ENCODE measurements at regions not wholly inside any gene's neighbourhood (a gene's known extent, or its start where the extent isn't known, plus 50 kb on each side); places are given as distances from the start of the nearest gene placed in this dataset.
"Not testable (repeated sequence)": the region's sequence is repeated elsewhere in the genome, so short reads cannot be mapped to it uniquely, and the experiment has no call there.

- H3K27ac Mint-ChIP-seq, result no peak overlapping the region
- H3K4me3 Mint-ChIP-seq, result no peak overlapping the region
- no peaks in the 10 kb centered on the region for H3K9me3 Mint-ChIP-seq (ENCODE audit: low read depth)
- H3K27me3 Mint-ChIP-seq, result no peaks in the 10 kb centered on the region
- no peaks in the 10 kb centered on the region for H3K36me3 Mint-ChIP-seq
- no peaks in the 10 kb centered on the region for H3K4me1 Mint-ChIP-seq (ENCODE audit: low read depth)
These were observed 77.1 kb upstream of the ATXN3L start for GRCh38 chrX:13396924-13397323.

GRCh38 chrX:13389501-13389900, 69.6 kb upstream of the ATXN3L start:
- no peak overlapping the region for H3K4me3 Mint-ChIP-seq
- no peaks in the 10 kb centered on the region for H3K27me3 Mint-ChIP-seq
- H3K4me1 Mint-ChIP-seq (ENCODE audit: low read depth), result peaks cover 2% of the 10 kb centered on the region
- H3K27ac Mint-ChIP-seq, result no peak overlapping the region
- no peaks in the 10 kb centered on the region for H3K9me3 Mint-ChIP-seq (ENCODE audit: low read depth)
- H3K36me3 Mint-ChIP-seq, result no peaks in the 10 kb centered on the region

GRCh38 chrX:13387666-13388494, 68.0 kb upstream of the ATXN3L start:
- Mint-ChIP-seq H3K36me3 (no peaks in the 10 kb centered on the region), H3K4me1 (ENCODE audit: low read depth) (peaks cover 2% of the 10 kb centered on the region), H3K27me3 (no peaks in the 10 kb centered on the region), H3K9me3 (ENCODE audit: low read depth) (no peaks in the 10 kb centered on the region), H3K27ac (no peak overlapping the region), H3K4me3 (no peak overlapping the region)

- Mint-ChIP-seq H3K4me1 (ENCODE audit: low read depth) (peaks cover 2% of the 10 kb centered on the region), H3K27ac (no peak overlapping the region), H3K4me3 (no peak overlapping the region), H3K27me3 (no peaks in the 10 kb centered on the region), H3K9me3 (ENCODE audit: low read depth) (no peaks in the 10 kb centered on the region), H3K36me3 (no peaks in the 10 kb centered on the region)
These were observed 66.8 kb upstream of the ATXN3L start for GRCh38 chrX:13386636-13387035.

GRCh38 chrX:13386092-13386491, 66.2 kb upstream of the ATXN3L start:
- Mint-ChIP-seq H3K9me3 (ENCODE audit: low read depth) (no peaks in the 10 kb centered on the region), H3K4me3 (no peak overlapping the region), H3K36me3 (no peaks in the 10 kb centered on the region), H3K27me3 (no peaks in the 10 kb centered on the region), H3K27ac (no peak overlapping the region), H3K4me1 (ENCODE audit: low read depth) (peaks cover 2% of the 10 kb centered on the region)

GRCh38 chrX:13383907-13384306, 64.1 kb upstream of the ATXN3L start:
- Mint-ChIP-seq H3K27ac (no peak overlapping the region), H3K36me3 (no peaks in the 10 kb centered on the region), H3K27me3 (no peaks in the 10 kb centered on the region), H3K9me3 (ENCODE audit: low read depth) (no peaks in the 10 kb centered on the region), H3K4me3 (no peak overlapping the region), H3K4me1 (ENCODE audit: low read depth) (peaks cover 5% of the 10 kb centered on the region)

- Mint-ChIP-seq H3K27me3 (no peaks in the 10 kb centered on the region), H3K27ac (no peak overlapping the region), H3K9me3 (ENCODE audit: low read depth) (no peaks in the 10 kb centered on the region), H3K4me3 (no peak overlapping the region), H3K4me1 (ENCODE audit: low read depth) (peaks cover 3% of the 10 kb centered on the region), H3K36me3 (no peaks in the 10 kb centered on the region)
These were observed 61.7 kb upstream of the ATXN3L start for GRCh38 chrX:13381514-13381913.

- H3K4me1 Mint-ChIP-seq (ENCODE audit: low read depth), result peaks cover 3% of the 10 kb centered on the region
- H3K4me3 Mint-ChIP-seq, result no peak overlapping the region
- H3K27ac Mint-ChIP-seq, result no peak overlapping the region
- H3K27me3 Mint-ChIP-seq, result no peaks in the 10 kb centered on the region
- H3K9me3 Mint-ChIP-seq (ENCODE audit: low read depth), result no peaks in the 10 kb centered on the region
- H3K36me3 Mint-ChIP-seq, result no peaks in the 10 kb centered on the region
These were observed 60.4 kb upstream of the ATXN3L start for GRCh38 chrX:13380211-13380610.

- not testable (repeated sequence) for H3K27ac Mint-ChIP-seq; H3K4me1 Mint-ChIP-seq (ENCODE audit: low read depth)
These were observed 59.0 kb upstream of the ATXN3L start for GRCh38 chrX:13378562-13379518.

GRCh38 chrX:13377550-13377934, 57.7 kb upstream of the ATXN3L start:
- Mint-ChIP-seq H3K27me3 (no peaks in the 10 kb centered on the region), H3K9me3 (ENCODE audit: low read depth) (no peaks in the 10 kb centered on the region), H3K4me3 (no peak overlapping the region), H3K4me1 (ENCODE audit: low read depth) (peaks cover 5% of the 10 kb centered on the region), H3K36me3 (no peaks in the 10 kb centered on the region), H3K27ac (no peak overlapping the region)

More at GRCh38 chrX:13378562-13379518, 59.0 kb upstream of the ATXN3L start:
- H3K27me3 Mint-ChIP-seq; H3K36me3 Mint-ChIP-seq; H3K9me3 Mint-ChIP-seq (ENCODE audit: low read depth); H3K4me3 Mint-ChIP-seq: not testable (repeated sequence)

- Mint-ChIP-seq H3K27ac (no peak overlapping the region), H3K9me3 (ENCODE audit: low read depth) (no peaks in the 10 kb centered on the region), H3K36me3 (no peaks in the 10 kb centered on the region), H3K27me3 (no peaks in the 10 kb centered on the region), H3K4me1 (ENCODE audit: low read depth) (peaks cover 5% of the 10 kb centered on the region), H3K4me3 (no peak overlapping the region)
These were observed 57.1 kb upstream of the ATXN3L start for GRCh38 chrX:13376857-13377549.

GRCh38 chrX:13375596-13375995, 55.7 kb upstream of the ATXN3L start:
- H3K27ac Mint-ChIP-seq; H3K4me3 Mint-ChIP-seq; H3K4me1 Mint-ChIP-seq (ENCODE audit: low read depth); H3K9me3 Mint-ChIP-seq (ENCODE audit: low read depth); H3K27me3 Mint-ChIP-seq; H3K36me3 Mint-ChIP-seq: not testable (repeated sequence)

- Mint-ChIP-seq H3K36me3 (no peaks in the 10 kb centered on the region), H3K4me1 (ENCODE audit: low read depth) (peaks cover 2% of the 10 kb centered on the region), H3K4me3 (no peak overlapping the region), H3K9me3 (ENCODE audit: low read depth) (no peaks in the 10 kb centered on the region), H3K27ac (no peak overlapping the region), H3K27me3 (no peaks in the 10 kb centered on the region)
These were observed 54.5 kb upstream of the ATXN3L start for GRCh38 chrX:13374364-13374763.

GRCh38 chrX:13373431-13374187, 53.8 kb upstream of the ATXN3L start:
- no peaks in the 10 kb centered on the region for H3K9me3 Mint-ChIP-seq (ENCODE audit: low read depth)
- H3K4me3 Mint-ChIP-seq, result no peak overlapping the region
- no peaks in the 10 kb centered on the region for H3K27me3 Mint-ChIP-seq
- peaks cover 2% of the 10 kb centered on the region for H3K4me1 Mint-ChIP-seq (ENCODE audit: low read depth)
- no peak overlapping the region for H3K27ac Mint-ChIP-seq
- H3K36me3 Mint-ChIP-seq, result no peaks in the 10 kb centered on the region

All from activated naive CD8-positive, alpha-beta T cell (primary cell).